NOMO-1 treated with DMSO at 0.1 percent for 48 hours (cell line): ENCODE measurements at regions not wholly inside any gene's neighbourhood (a gene's known extent, or its start where the extent isn't known, plus 50 kb on each side); places are given as distances from the start of the nearest gene placed in this dataset.
"Not testable (repeated sequence)": the region's sequence is repeated elsewhere in the genome, so short reads cannot be mapped to it uniquely, and the experiment has no call there.

Experiments used
- DNase-seq: peaks from one replicate; lab custom pipeline; 2025; ENCODE audit not compliant: unreplicated experiment; lab: John Stamatoyannopoulos, UW

- no peak for DNase-seq
Measured at GRCh38 chr18:73043611-73044010, 175.8 kb upstream of the NETO1 start.

GRCh38 chr18:73043211-73043610 lies 175.4 kb upstream of the NETO1 start:
- DNase-seq = no peak

DNA sequence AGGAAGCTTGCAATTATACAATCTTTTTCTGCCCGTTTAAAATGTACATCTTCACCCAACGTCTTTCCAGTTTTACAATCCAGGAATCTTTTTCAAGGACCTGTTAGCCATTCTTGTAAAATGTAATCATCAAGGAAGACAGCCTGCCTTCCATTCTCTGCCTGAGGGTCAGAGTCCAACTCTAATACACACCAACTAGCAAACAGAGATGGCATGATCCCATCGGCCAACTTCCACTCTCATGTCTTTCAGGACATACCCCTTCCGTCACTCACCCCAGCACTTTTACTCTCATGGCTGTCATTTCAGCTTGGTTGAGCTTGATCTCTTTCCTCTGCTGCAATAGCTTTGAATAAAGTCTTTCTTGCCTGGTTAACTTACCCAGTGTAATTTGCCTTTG lies 172.5 kb upstream of the NETO1 start:
- no peak for DNase-seq

- no peak for DNase-seq
Measured at GRCh38 chr18:73038336-73038735, 170.5 kb upstream of the NETO1 start.

GRCh38 chr18:73023975-73024374 lies 156.2 kb upstream of the NETO1 start:
- DNase-seq = no peak

DNA sequence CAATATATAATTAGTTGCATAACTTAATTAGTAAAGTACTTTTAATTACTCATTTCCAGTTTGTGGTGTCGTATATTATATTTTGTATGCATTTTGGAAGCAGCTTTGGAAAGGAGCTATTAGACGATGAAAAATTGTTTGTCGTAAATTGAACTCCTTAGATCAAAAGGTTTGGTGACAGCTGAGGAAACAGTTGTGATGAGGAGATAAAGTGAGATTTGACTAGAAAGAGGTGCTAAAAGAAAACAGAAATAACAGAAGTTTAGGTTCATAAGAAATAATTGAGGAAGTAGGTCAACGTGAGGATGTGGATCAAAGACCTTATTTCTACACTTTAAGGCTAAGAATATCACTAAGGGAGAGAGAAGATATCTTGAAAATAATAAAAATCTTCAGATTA lies 141.9 kb upstream of the NETO1 start:
- peak; percentile 44 for DNase-seq

DNA sequence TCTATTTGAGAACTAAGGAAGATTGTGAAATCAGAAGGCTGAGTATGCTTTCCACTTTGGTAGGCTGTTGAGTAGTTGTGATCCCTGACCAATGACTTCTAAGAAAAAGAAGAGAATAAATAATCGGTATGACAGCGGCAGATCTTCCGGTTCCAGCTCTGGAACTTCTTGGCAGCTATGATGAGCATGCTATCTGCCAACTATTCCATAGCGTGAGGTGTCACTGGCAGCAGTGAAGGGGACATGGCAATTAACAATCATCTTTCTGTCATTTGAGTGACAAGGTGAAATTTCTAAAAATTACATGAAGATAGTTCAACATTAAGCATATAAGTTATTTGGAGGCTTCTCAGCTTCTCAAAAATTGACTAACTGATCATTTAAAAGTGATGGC lies 140.1 kb upstream of the NETO1 start:
- no peak for DNase-seq

GRCh38 chr18:73007195-73007914 lies 139.6 kb upstream of the NETO1 start:
- no peak for DNase-seq

- DNase-seq = no peak
Measured at GRCh38 chr18:73006331-73006730, 138.5 kb upstream of the NETO1 start.

- DNase-seq = no peak
Measured at GRCh38 chr18:73004260-73004659, 136.5 kb upstream of the NETO1 start.

GRCh38 chr18:72999971-73000607 lies 132.3 kb upstream of the NETO1 start:
- DNase-seq = no peak

- DNase-seq = no peak
Measured at GRCh38 chr18:72995558-72995957, 127.8 kb upstream of the NETO1 start.

DNA sequence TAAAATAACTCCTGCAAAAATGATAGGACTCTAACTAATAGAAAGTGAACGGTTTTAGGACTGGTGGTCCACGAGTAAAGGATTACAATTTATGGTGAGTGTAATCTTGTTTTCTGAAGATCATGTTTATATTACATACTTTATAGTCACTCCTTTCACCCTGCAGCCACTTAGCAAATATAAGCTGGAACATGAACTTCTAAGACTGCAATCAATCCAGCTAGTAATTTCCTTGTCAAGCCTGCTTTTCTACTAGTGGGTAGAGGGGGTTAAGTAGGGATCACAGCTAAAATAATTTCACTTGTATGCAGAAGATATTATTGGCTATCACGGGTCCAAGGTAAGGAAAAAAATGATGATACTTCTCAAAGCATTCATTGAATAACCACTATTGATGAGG lies 125.5 kb upstream of the NETO1 start:
- no peak for DNase-seq

DNA sequence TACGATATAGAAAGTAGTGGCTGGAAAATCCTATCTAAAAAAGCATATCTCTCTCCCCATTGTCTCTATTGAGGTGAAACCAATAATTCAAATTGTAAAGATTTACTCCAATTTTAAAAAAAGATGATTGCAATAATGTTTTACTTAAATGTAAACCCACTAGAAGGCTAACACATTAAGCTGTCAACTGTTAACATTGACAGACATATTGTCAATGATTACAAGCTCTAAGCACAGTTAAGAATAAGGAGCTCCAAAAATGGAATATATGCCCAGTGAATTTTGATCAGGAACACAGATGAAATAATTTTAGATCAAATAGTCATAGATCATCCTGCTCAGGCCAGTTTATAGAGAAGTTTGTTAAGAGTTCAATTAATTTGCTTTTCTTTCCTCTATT lies 123.6 kb upstream of the NETO1 start:
- no peak for DNase-seq

GRCh38 chr18:72987570-72987969 lies 119.8 kb upstream of the NETO1 start:
- DNase-seq = not testable (repeated sequence)

- no peak for DNase-seq
Measured at GRCh38 chr18:72986103-72986502, 118.3 kb upstream of the NETO1 start.

DNA sequence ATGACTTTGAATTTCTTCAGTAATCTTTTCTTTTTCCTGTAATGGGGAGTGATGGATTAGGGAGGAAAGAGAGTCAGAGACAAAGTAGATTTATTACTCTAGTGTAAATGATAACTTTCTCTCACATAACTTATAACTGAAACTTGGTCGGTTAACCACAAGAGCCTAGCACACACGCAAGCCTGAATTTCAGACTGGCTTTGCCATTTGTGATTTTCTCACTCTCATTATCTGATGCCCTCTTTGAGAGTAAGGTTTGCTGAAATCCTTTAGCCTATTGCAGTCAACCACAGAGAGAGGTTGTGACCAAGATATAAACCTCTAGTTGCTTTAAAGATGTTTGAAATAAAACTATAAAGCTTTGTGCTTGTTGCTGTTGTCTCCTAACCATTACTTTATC lies 117.9 kb upstream of the NETO1 start:
- no peak for DNase-seq

- DNase-seq = no peak
Measured at GRCh38 chr18:72984290-72984689, 116.5 kb upstream of the NETO1 start.

DNA sequence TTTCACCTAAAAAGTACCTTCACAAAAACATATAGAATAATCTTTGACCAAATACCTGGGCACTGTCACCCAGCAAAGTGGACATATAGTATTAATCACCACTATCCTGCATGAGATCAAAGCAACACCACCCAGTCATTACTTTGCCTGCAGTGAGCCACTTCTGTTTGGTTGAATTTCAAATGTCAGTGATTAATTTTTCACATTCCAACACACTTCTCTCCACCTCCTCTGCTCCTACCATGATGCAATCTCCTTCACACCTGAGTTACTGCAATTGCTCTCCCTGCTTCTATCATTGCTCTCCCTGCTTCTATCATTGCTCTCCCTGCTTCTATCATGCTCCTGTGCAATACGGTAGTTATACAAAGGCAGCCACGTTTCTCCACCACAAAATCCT lies 106.1 kb upstream of the NETO1 start:
- DNase-seq = no peak

- no peak for DNase-seq
Measured at GRCh38 chr18:72965616-72966015, 97.8 kb upstream of the NETO1 start.

DNA sequence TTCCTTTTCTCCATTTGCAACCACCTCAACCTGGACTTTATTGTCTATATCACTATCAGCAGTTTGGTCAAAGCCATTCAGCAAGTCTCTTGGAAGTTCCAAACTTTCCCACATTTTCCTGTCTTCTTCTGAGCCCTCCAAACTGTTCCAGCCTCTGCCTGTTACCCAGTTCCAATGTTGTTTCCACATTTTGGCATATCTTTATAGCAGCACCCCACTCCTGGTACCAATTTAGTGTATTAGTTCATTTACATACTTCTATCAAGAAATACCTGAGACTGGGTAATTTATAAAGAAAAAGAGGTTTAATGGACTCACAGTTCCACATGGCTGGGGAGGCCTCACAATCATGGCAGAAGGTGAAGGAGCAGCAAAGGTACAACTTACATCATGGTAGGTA lies 90.4 kb upstream of the NETO1 start:
- not testable (repeated sequence) for DNase-seq

GRCh38 chr18:72948439-72948838 lies 80.7 kb upstream of the NETO1 start:
- DNase-seq = no peak

DNA sequence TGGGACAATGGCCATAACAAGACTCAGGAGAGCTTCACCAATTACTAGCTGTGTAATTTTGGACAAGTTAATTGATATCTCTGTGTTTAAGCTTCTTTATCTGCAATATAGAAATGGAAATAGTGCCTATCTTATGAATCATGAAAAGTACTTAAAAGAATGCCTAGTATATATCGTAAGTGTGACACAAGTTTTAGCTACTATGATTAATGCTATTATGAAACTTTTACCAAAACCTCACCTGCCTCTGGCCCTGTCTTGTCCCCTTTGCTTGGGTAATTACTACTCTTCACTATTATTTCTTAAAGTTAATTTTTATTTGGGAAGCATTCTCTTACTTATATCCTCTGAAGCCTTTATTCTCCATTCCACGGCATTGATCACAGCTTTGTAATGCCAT lies 75.0 kb upstream of the NETO1 start:
- no peak for DNase-seq
